B cell (primary cell): ENCODE measurements at regions not wholly inside any gene's neighbourhood (a gene's known extent, or its start where the extent isn't known, plus 50 kb on each side); places are given as distances from the start of the nearest gene placed in this dataset.

Experiments used
- ATAC-seq: fragments of 200-7000 bp; cut with Tn5 transposase; one replicate; pipeline ENCODE4 v1.10.0; 2021; ENCODE audit warnings: low read depth, mild to moderate bottlenecking, moderate number of reproducible peaks, moderate library complexity
- CTCF ChIA-PET: fragments of 350-600 bp; sonication (Branson Sonifier 250); formaldehyde crosslinking; loops from one replicate; lab custom pipeline; 2021; ENCODE audit warnings: antibody characterized with exemption, inconsistent platforms; lab: Charles Lee
- POLR2A ChIA-PET: fragments of 350-600 bp; sonication (Branson Sonifier 250); formaldehyde crosslinking; loops from one replicate; lab custom pipeline; 2021; ENCODE audit warnings: antibody characterized with exemption; lab: Charles Lee
- DNase-seq: peaks from one replicate; pipeline ENCODE4 v3.0.0; 2013
- H2AFZ ChIP-seq: 2 replicates; pipeline ENCODE4 v1.6.1; 2012; ENCODE audit warnings: mild to moderate bottlenecking, low read depth, low read length; ENCODE audit not compliant: insufficient read depth, poor library complexity, severe bottlenecking
- H3K27ac ChIP-seq, 2 donors: 1 replicate in 1 of 2; 2 replicates in 1 of 2; pipeline ENCODE4 v1.5.1; 2012 to 2013; ENCODE audit warnings: low read length in 2 of 2, mild to moderate bottlenecking in 2 of 2, moderate library complexity in 1 of 2
- H3K27me3 ChIP-seq, 4 experiments: fragments of 200-600 bp in 1 of 4; sonication (generic) in 1 of 4; replicated peaks in 1 of 4; 1 replicate in 2 of 4; 2 replicates in 2 of 4; pipeline versions ENCODE4 v1.6.1 to v1.7.0; 2013 to 2016; ENCODE audit warnings: low read length in 3 of 4, mild to moderate bottlenecking in 2 of 4, mixed read lengths in 1 of 4, moderate library complexity in 1 of 4; ENCODE audit not compliant: insufficient read depth in 4 of 4, control insufficient read depth in 3 of 4; ENCODE audit errors: control extremely low read depth in 1 of 4
- H3K36me3 ChIP-seq, 2 experiments: replicated peaks in 1 of 2; 1 replicate in 1 of 2; 2 replicates in 1 of 2; pipeline versions ENCODE4 v1.6.1 to v1.7.1; 2013; ENCODE audit warnings: low read length in 1 of 2; ENCODE audit not compliant: insufficient read depth in 2 of 2, control insufficient read depth in 1 of 2; ENCODE audit errors: control extremely low read depth in 1 of 2, extremely low read depth in 1 of 2
- H3K4me1 ChIP-seq, 2 donors: fragments of 200-600 bp in 1 of 2; sonication (generic) in 1 of 2; 1 replicate in 1 of 2; 2 replicates in 1 of 2; pipeline versions ENCODE4 v1.5.1 to v1.6.1; 2013 to 2017; ENCODE audit warnings: low read length in 2 of 2; ENCODE audit not compliant: control insufficient read depth in 2 of 2, insufficient read depth in 2 of 2
- H3K4me2 ChIP-seq: replicated peaks from 2 replicates; pipeline ENCODE3; 2012; ENCODE audit warnings: mild to moderate bottlenecking, low read depth, low read length; ENCODE audit not compliant: poor library complexity, severe bottlenecking
- H3K4me3 ChIP-seq, 5 experiments: fragments of 200-600 bp in 1 of 5; sonication (generic) in 1 of 5; 1 replicate in 3 of 5; 2 replicates in 2 of 5; pipeline versions ENCODE4 v1.5.1 to v1.7.0; 2011 to 2016; ENCODE audit warnings: low read length in 4 of 5, mild to moderate bottlenecking in 4 of 5, low read depth in 2 of 5, control low read depth in 1 of 5, moderate library complexity in 1 of 5; ENCODE audit not compliant: insufficient read depth in 1 of 5; ENCODE audit errors: control extremely low read depth in 1 of 5, extremely low read depth in 1 of 5
- H3K79me2 ChIP-seq: fragments of 200-600 bp; sonication (generic); one replicate; pipeline ENCODE4 v1.6.0; 2016; ENCODE audit warnings: low read length; ENCODE audit not compliant: control insufficient read depth, insufficient read depth
- H3K9ac ChIP-seq: fragments of 200-600 bp; sonication (generic); 2 replicates; pipeline ENCODE4 v1.6.1; 2017; ENCODE audit warnings: mild to moderate bottlenecking, low read length, moderate library complexity
- H3K9me3 ChIP-seq, 3 donors: one replicate each; pipeline versions ENCODE4 v1.6.1 to v1.7.1; 2013; ENCODE audit warnings: low read length in 2 of 3; ENCODE audit not compliant: control insufficient read depth in 2 of 3, insufficient read depth in 1 of 3; ENCODE audit errors: control extremely low read depth in 1 of 3
- H4K20me1 ChIP-seq: 2 replicates; pipeline ENCODE4 v1.6.0; 2012; ENCODE audit warnings: mild to moderate bottlenecking, low read length; ENCODE audit not compliant: insufficient read depth, control insufficient read depth, poor library complexity, severe bottlenecking
- H3K27ac Mint-ChIP-seq: one replicate; pipeline ENCODE4 v1.8.0; 2021; ENCODE audit warnings: mixed read lengths
- H3K27me3 Mint-ChIP-seq: one replicate; pipeline ENCODE4 v1.8.0; 2021; ENCODE audit warnings: mixed read lengths
- H3K4me1 Mint-ChIP-seq: one replicate; pipeline ENCODE4 v1.8.0; 2021; ENCODE audit warnings: mixed read lengths
- H3K4me3 Mint-ChIP-seq: one replicate; pipeline ENCODE4 v1.8.0; 2021; ENCODE audit warnings: mixed read lengths
- H3K9me3 Mint-ChIP-seq: one replicate; pipeline ENCODE4 v1.8.0; 2022; ENCODE audit warnings: mixed read lengths; ENCODE audit not compliant: insufficient read depth
- CTCF ChIP-seq: fragments of 200-600 bp; IDR thresholded peaks from one replicate; pipeline ENCODE4 v1.8.0; 2022; ENCODE audit warnings: antibody characterized with exemption, mild to moderate bottlenecking
- EZH2 ChIP-seq: IDR thresholded peaks from 2 replicates; pipeline ENCODE4 v1.6.1; 2012; ENCODE audit warnings: borderline replicate concordance, low read depth, mild to moderate bottlenecking, moderate library complexity, low read length; ENCODE audit not compliant: insufficient read depth, poor library complexity, severe bottlenecking
- WGBS: methylation state at CpG from one replicate; pipeline ENCODE4 v1.1.5; 2013; ENCODE audit warnings: missing lambda C conversion rate; ENCODE audit not compliant: insufficient coverage; 5-methylcytosine and 5-hydroxymethylcytosine counted together
- intact Hi-C: fragments of 100-400 bp; cut with micrococcal nuclease; formaldehyde crosslinking; loops from one replicate; pipeline ENCODE4 v1.10.0; 2022

GRCh38 chr3:29033511-29033910, 247.4 kb upstream of the RBMS3 start:
- CTCF ChIA-PET, result interaction anchor here (0.7 kb wide), 1 partner anchor 34 kb away, joined by 3 read pairs; no protein-coding TSS in a partner anchor
- H3K4me3 ChIP-seq, result no peak overlapping the region
- no peaks in the 10 kb centered on the region for H3K4me1 Mint-ChIP-seq
- WGBS, result no CpG with 5 or more reads among the region's 3 CpGs
- H3K27me3 ChIP-seq, result no peaks in the 10 kb centered on the region
- no peaks in the 10 kb centered on the region for H4K20me1 ChIP-seq
- POLR2A ChIA-PET, result no interaction called here
- no peaks in the 10 kb centered on the region for H3K4me1 ChIP-seq
- H2AFZ ChIP-seq, result no peak overlapping the region
- no peak for TF ChIP-seq EZH2
- TF ChIP-seq CTCF, result no peak
- H3K9me3 Mint-ChIP-seq, result no peaks in the 10 kb centered on the region
- no peak overlapping the region for H3K9ac ChIP-seq
- DNase-seq, result no peak
- intact Hi-C loops, result no loop called here
- H3K79me2 ChIP-seq, result no peaks in the 10 kb centered on the region
- H3K27me3 Mint-ChIP-seq, result no peaks in the 10 kb centered on the region
- H3K27ac ChIP-seq, result no peak overlapping the region
- no peaks in the 10 kb centered on the region for H3K36me3 ChIP-seq
- no peak for ATAC-seq
- no peak overlapping the region for H3K4me2 ChIP-seq
- no peak overlapping the region for H3K4me3 Mint-ChIP-seq
- H3K27ac Mint-ChIP-seq, result no peak overlapping the region
- H3K9me3 ChIP-seq, result no peaks in the 10 kb centered on the region

- Histone ChIP-seq H3K4me2 (no peak overlapping the region), H3K36me3 (no peaks in the 10 kb centered on the region), H3K9ac (no peak overlapping the region), H3K27ac (no peak overlapping the region), H3K27me3 (no peaks in the 10 kb centered on the region), H2AFZ (no peak overlapping the region), H3K4me3 (no peak overlapping the region), H3K79me2 (no peaks in the 10 kb centered on the region), H3K4me1 (no peaks in the 10 kb centered on the region), H3K9me3 (no peaks in the 10 kb centered on the region), H4K20me1 (no peaks in the 10 kb centered on the region)
- ATAC-seq, result no peak
- H3K27ac Mint-ChIP-seq, result no peak overlapping the region
- H3K4me1 Mint-ChIP-seq, result no peaks in the 10 kb centered on the region
- ChIA-PET POLR2A (no interaction called here), CTCF (no interaction called here)
- H3K9me3 Mint-ChIP-seq, result no peaks in the 10 kb centered on the region
- WGBS, result no CpG with 5 or more reads among the region's 2 CpGs
- no peaks in the 10 kb centered on the region for H3K27me3 Mint-ChIP-seq
- H3K4me3 Mint-ChIP-seq, result no peak overlapping the region
- TF ChIP-seq EZH2 (no peak), CTCF (no peak)
- DNase-seq, result no peak
- intact Hi-C loops, result no loop called here
Measured at GRCh38 chr3:29050155-29050554, 230.7 kb upstream of the RBMS3 start.
